Endothelial cell of umbilical vein (primary cell): ENCODE measurements at regions not wholly inside any gene's neighbourhood (a gene's known extent, or its start where the extent isn't known, plus 50 kb on each side); places are given as distances from the start of the nearest gene placed in this dataset.

Source experiments
- BruUV-seq: library from RNA; stranded (reverse); fragments of 400-500 nt; replicated peaks from 2 replicates; lab custom pipeline; 2021; lab: Mats Ljungman, UMichigan
- CTCF ChIA-PET: fragments of 300-600, 350-600 bp; sonication (Branson Sonifier 250); formaldehyde crosslinking; loops from one replicate; lab custom pipeline; 2021; ENCODE audit warnings: antibody characterized with exemption, inconsistent platforms; lab: Charles Lee
- POLR2A ChIA-PET: fragments of 300-600, 350-600 bp; sonication (Branson Sonifier 250); formaldehyde crosslinking; loops from one replicate; lab custom pipeline; 2021; ENCODE audit warnings: antibody characterized with exemption, inconsistent platforms; lab: Charles Lee
- DNase-seq: peaks from one replicate; pipeline ENCODE4 v3.0.0-alpha.2; 2011; ENCODE audit warnings: low read depth, low spot score
- FAIRE-seq: peaks from 2 replicates; lab custom pipeline; 2011; peaks lifted over from hg19 to GRCh38; lab: Jason Lieb, UNC
- H2AFZ ChIP-seq: 2 replicates; pipeline ENCODE4 v1.6.0; 2012; ENCODE audit warnings: low read depth, low read length, control low read depth, inconsistent platforms
- H3K27ac ChIP-seq: 2 replicates; pipeline ENCODE4 v1.5.1; 2011; ENCODE audit warnings: low read depth, mild to moderate bottlenecking, control low read depth, low read length, moderate library complexity; ENCODE audit not compliant: insufficient read depth
- H3K27me3 ChIP-seq, 2 experiments: 2 replicates each; pipeline versions ENCODE4 v1.6.0 to v1.6.1; 2011; ENCODE audit warnings: low read length in 2 of 2, mixed read lengths in 1 of 2; ENCODE audit not compliant: control insufficient read depth in 2 of 2, insufficient read depth in 2 of 2
- H3K36me3 ChIP-seq, 2 experiments: 2 replicates in 1 of 2; 3 replicates in 1 of 2; pipeline ENCODE4 v1.5.1; 2011; ENCODE audit warnings: low read length in 2 of 2, mild to moderate bottlenecking in 1 of 2, moderate library complexity in 1 of 2; ENCODE audit not compliant: control insufficient read depth in 2 of 2, insufficient read depth in 2 of 2; ENCODE audit errors: extremely low read depth in 1 of 2
- H3K4me1 ChIP-seq: 3 replicates; pipeline ENCODE4 v1.5.1; 2011; ENCODE audit warnings: mild to moderate bottlenecking, low read length; ENCODE audit not compliant: control insufficient read depth, insufficient read depth; ENCODE audit errors: extremely low read depth
- H3K4me2 ChIP-seq: 2 replicates; pipeline ENCODE4 v1.6.1; 2011; ENCODE audit warnings: low read length, control low read depth, mixed read lengths; ENCODE audit not compliant: insufficient read depth
- H3K4me3 ChIP-seq, 3 experiments: fragments of 200-600 bp in 1 of 3; sonication (generic), shearing (Covaris generic) in 1 of 3; replicated peaks in 1 of 3; 2 replicates each; pipeline ENCODE4 v1.5.1; 2011 to 2016; ENCODE audit warnings: control low read depth in 3 of 3, low read length in 3 of 3, mild to moderate bottlenecking in 2 of 3, inconsistent platforms in 1 of 3, low read depth in 1 of 3, moderate library complexity in 1 of 3; ENCODE audit not compliant: insufficient read depth in 1 of 3
- H3K79me2 ChIP-seq: 2 replicates; pipeline ENCODE4 v1.6.0; 2012; ENCODE audit warnings: low read length, inconsistent platforms; ENCODE audit not compliant: control insufficient read depth, insufficient read depth
- H3K9ac ChIP-seq: replicated peaks from 2 replicates; pipeline ENCODE3; 2011; ENCODE audit warnings: low read length, control low read depth; ENCODE audit not compliant: insufficient read depth; ENCODE audit errors: extremely low read depth
- H3K9me1 ChIP-seq: replicated peaks from 3 replicates; pipeline ENCODE4 v1.6.0; 2011; ENCODE audit warnings: mild to moderate bottlenecking, low read length; ENCODE audit not compliant: control insufficient read depth, insufficient read depth; ENCODE audit errors: extremely low read depth
- H3K9me3 ChIP-seq: replicated peaks from 2 replicates; pipeline ENCODE4 v1.5.1; 2012; ENCODE audit warnings: low read length, inconsistent platforms; ENCODE audit not compliant: control insufficient read depth, insufficient read depth
- H4K20me1 ChIP-seq: replicated peaks from 2 replicates; pipeline ENCODE3; 2011; ENCODE audit warnings: mild to moderate bottlenecking, low read length; ENCODE audit not compliant: control insufficient read depth, insufficient read depth; ENCODE audit errors: extremely low read depth
- EZH2 ChIP-seq: IDR thresholded peaks from 2 replicates; pipeline ENCODE4 v1.6.1; 2012; ENCODE audit warnings: borderline replicate concordance, low read depth, mild to moderate bottlenecking, moderate library complexity, low read length, inconsistent platforms; ENCODE audit not compliant: severe bottlenecking
- FOS ChIP-seq: IDR thresholded peaks from 2 replicates; pipeline ENCODE4 v1.6.1; 2011; ENCODE audit warnings: mild to moderate bottlenecking, low read length, moderate library complexity, borderline replicate concordance; ENCODE audit not compliant: insufficient read depth
- GATA2 ChIP-seq: IDR thresholded peaks from 2 replicates; pipeline ENCODE4 v1.7.0; 2011; ENCODE audit warnings: low read depth, mild to moderate bottlenecking, moderate library complexity, mixed read lengths, low read length; ENCODE audit not compliant: insufficient read length, insufficient read depth
- JUN ChIP-seq: IDR thresholded peaks from 2 replicates; pipeline ENCODE4 v1.6.1; 2011; ENCODE audit warnings: borderline replicate concordance, low read depth; ENCODE audit not compliant: insufficient read length, insufficient read depth
- MYC ChIP-seq: IDR thresholded peaks from one replicate; pipeline ENCODE4 v1.6.1; 2011; ENCODE audit warnings: mild to moderate bottlenecking, low read depth, low read length
- POLR2A ChIP-seq: IDR thresholded peaks from 2 replicates; pipeline ENCODE4 v1.6.1; 2012; ENCODE audit warnings: low read depth, mild to moderate bottlenecking, control low read depth, low read length
- POLR2AphosphoS5 ChIP-seq: IDR thresholded peaks from 2 replicates; pipeline ENCODE4 v1.6.1; 2012; ENCODE audit warnings: low read depth, mild to moderate bottlenecking, control low read depth, low read length, moderate library complexity; ENCODE audit not compliant: insufficient read depth
- dilution Hi-C: fragments of 300-500 bp; cut with MboI; formaldehyde crosslinking; loops from one replicate; pipeline ENCODE4 v1.15.0; 2019; ENCODE audit warnings: low sequenced_read_pairs; ENCODE audit not compliant: extremely low pct_ligation_motif_present
- intact Hi-C: fragments of 100-400 bp; cut with micrococcal nuclease; formaldehyde crosslinking; loops from one replicate; pipeline ENCODE4 v1.10.0; 2022
- TF ChIP-seq, protein P1 (sequence below), 2 donors: IDR thresholded peaks; 1 replicate in 1 of 2; 2 replicates in 1 of 2; pipeline ENCODE4 v1.5.1; 2011; ENCODE audit warnings: low read length in 2 of 2, mild to moderate bottlenecking in 2 of 2, moderate library complexity in 2 of 2, control low read depth in 1 of 2, inconsistent platforms in 1 of 2, low read depth in 1 of 2; ENCODE audit not compliant: insufficient read depth in 1 of 2; ENCODE audit errors: extremely low read depth in 1 of 2
- TF ChIP-seq, protein P2 (sequence below): IDR thresholded peaks from 2 replicates; pipeline ENCODE4 v1.6.1; 2011; ENCODE audit not compliant: insufficient read depth, insufficient read length

GRCh38 chr1:228871314-228872061 is 136.2 kb downstream of the RHOU start:
- Histone ChIP-seq H4K20me1 (no peaks in the 10 kb centered on the region), H3K4me1 (no peaks in the 10 kb centered on the region), H3K27me3 (no peaks in the 10 kb centered on the region), H3K9me3 (no peaks in the 10 kb centered on the region), H3K27ac (no peak overlapping the region), H3K4me2 (no peak overlapping the region), H3K79me2 (no peaks in the 10 kb centered on the region), H3K4me3 (no peak overlapping the region), H3K36me3 (no peaks in the 10 kb centered on the region), H3K9ac (no peak overlapping the region), H3K9me1 (no peaks in the 10 kb centered on the region), H2AFZ (no peak overlapping the region)
- FAIRE-seq (no peak), DNase-seq (no peak)
- no peak for TF ChIP-seq MYC
- no peak for TF ChIP-seq POLR2A
- TF ChIP-seq, protein P1, sequence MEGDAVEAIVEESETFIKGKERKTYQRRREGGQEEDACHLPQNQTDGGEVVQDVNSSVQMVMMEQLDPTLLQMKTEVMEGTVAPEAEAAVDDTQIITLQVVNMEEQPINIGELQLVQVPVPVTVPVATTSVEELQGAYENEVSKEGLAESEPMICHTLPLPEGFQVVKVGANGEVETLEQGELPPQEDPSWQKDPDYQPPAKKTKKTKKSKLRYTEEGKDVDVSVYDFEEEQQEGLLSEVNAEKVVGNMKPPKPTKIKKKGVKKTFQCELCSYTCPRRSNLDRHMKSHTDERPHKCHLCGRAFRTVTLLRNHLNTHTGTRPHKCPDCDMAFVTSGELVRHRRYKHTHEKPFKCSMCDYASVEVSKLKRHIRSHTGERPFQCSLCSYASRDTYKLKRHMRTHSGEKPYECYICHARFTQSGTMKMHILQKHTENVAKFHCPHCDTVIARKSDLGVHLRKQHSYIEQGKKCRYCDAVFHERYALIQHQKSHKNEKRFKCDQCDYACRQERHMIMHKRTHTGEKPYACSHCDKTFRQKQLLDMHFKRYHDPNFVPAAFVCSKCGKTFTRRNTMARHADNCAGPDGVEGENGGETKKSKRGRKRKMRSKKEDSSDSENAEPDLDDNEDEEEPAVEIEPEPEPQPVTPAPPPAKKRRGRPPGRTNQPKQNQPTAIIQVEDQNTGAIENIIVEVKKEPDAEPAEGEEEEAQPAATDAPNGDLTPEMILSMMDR (IDR thresholded peaks at IDR 0.05; ENCODE audit: extremely low read depth in 1 of 2, insufficient read depth in 1 of 2, low read depth in 1 of 2, low read length in 2 of 2), result no peak
- TF ChIP-seq, protein P2, sequence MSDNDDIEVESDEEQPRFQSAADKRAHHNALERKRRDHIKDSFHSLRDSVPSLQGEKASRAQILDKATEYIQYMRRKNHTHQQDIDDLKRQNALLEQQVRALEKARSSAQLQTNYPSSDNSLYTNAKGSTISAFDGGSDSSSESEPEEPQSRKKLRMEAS, result no peak
- no peak for TF ChIP-seq GATA2
- TF ChIP-seq JUN, result no peak
- no peak for TF ChIP-seq FOS
- TF ChIP-seq POLR2AphosphoS5, result no peak
- TF ChIP-seq EZH2, result no peak
- CTCF ChIA-PET, result interaction anchor here (0.8 to 1.0 kb wide), 2 partner anchors 10 to 38 kb away, joined by 3 read pairs; no protein-coding TSS in a partner anchor
- intact Hi-C loops (no loop called here), dilution Hi-C loops (no loop called here)
- BruUV-seq, result no TSS peak
- POLR2A ChIA-PET, result no interaction called here
